ENCODE measurements at regions not wholly inside any gene's neighbourhood (a gene's known extent, or its start where the extent isn't known, plus 50 kb on each side); places are given as distances from the start of the nearest gene placed in this dataset.

GRCh38 chr9:16090907-16091629 is 538.2 kb downstream of the CCDC171 start:
- Histone ChIP-seq H3K27ac (ENCODE audit: low read depth in 2 of 2, low read length in 1 of 2) (no peak overlapping the region), H3K4me3 (ENCODE audit: low read depth in 1 of 2, low read length in 2 of 2) (no peak overlapping the region), H3K4me1 (ENCODE audit: control insufficient read depth in 2 of 2, insufficient read depth in 2 of 2, low read length in 1 of 2) (peaks cover 0 to 2% of the 10 kb centered on the region in 2 donors), H3K27me3 (ENCODE audit: control insufficient read depth in 1 of 2, insufficient read depth in 2 of 2, low read length in 2 of 2) (no peaks in the 10 kb centered on the region), H3K36me3 (ENCODE audit: control insufficient read depth in 2 of 2, insufficient read depth in 2 of 2, low read length in 1 of 2) (no peaks in the 10 kb centered on the region), H3K9me3 (ENCODE audit: control insufficient read depth in 2 of 2, insufficient read depth in 1 of 2, low read depth in 1 of 2, low read length in 1 of 2) (no peaks in the 10 kb centered on the region)
- WGBS, 2 donors, result 87 to 90% methylated on average over 3 of the region's 3 CpGs

GRCh38 chr9:16092142-16093091 is 539.6 kb downstream of the CCDC171 start:
- no peak overlapping the region for H3K4me3 ChIP-seq (ENCODE audit: low read depth in 1 of 2, low read length in 2 of 2)
- H3K27ac ChIP-seq (ENCODE audit: low read depth in 2 of 2, low read length in 1 of 2), result no peak overlapping the region

GRCh38 chr9:16098306-16098705 is 545.5 kb downstream of the CCDC171 start:
- Histone ChIP-seq H3K4me3 (ENCODE audit: low read depth in 1 of 2, low read length in 2 of 2) (no peak overlapping the region), H3K9me3 (ENCODE audit: control insufficient read depth in 2 of 2, insufficient read depth in 1 of 2, low read depth in 1 of 2, low read length in 1 of 2) (no peaks in the 10 kb centered on the region), H3K4me1 (ENCODE audit: control insufficient read depth in 2 of 2, insufficient read depth in 2 of 2, low read length in 1 of 2) (no peaks in the 10 kb centered on the region), H3K36me3 (ENCODE audit: control insufficient read depth in 2 of 2, insufficient read depth in 2 of 2, low read length in 1 of 2) (no peaks in the 10 kb centered on the region), H3K27me3 (ENCODE audit: control insufficient read depth in 1 of 2, insufficient read depth in 2 of 2, low read length in 2 of 2) (no peaks in the 10 kb centered on the region), H3K27ac (ENCODE audit: low read depth in 2 of 2, low read length in 1 of 2) (no peak overlapping the region)
- whole genome bisulfite sequencing, 2 donors, result 91 to 92% methylated on average over 5 of the region's 5 CpGs

More at GRCh38 chr9:16092142-16093091, 539.6 kb downstream of the CCDC171 start:
- Histone ChIP-seq H3K36me3 (ENCODE audit: control insufficient read depth in 2 of 2, insufficient read depth in 2 of 2, low read length in 1 of 2) (no peaks in the 10 kb centered on the region), H3K9me3 (ENCODE audit: control insufficient read depth in 2 of 2, insufficient read depth in 1 of 2, low read depth in 1 of 2, low read length in 1 of 2) (no peaks in the 10 kb centered on the region), H3K27me3 (ENCODE audit: control insufficient read depth in 1 of 2, insufficient read depth in 2 of 2, low read length in 2 of 2) (no peaks in the 10 kb centered on the region), H3K4me1 (ENCODE audit: control insufficient read depth in 2 of 2, insufficient read depth in 2 of 2, low read length in 1 of 2) (peaks cover 0 to 2% of the 10 kb centered on the region in 2 donors)
- 69 to 71% methylated on average over 12 of the region's 12 CpGs for WGBS, 2 donors

GRCh38 chr9:16099732-16100536 is 547.1 kb downstream of the CCDC171 start:
- no peak overlapping the region for H3K4me3 ChIP-seq (ENCODE audit: low read depth in 1 of 2, low read length in 2 of 2)
- H3K9me3 ChIP-seq (ENCODE audit: control insufficient read depth in 2 of 2, insufficient read depth in 1 of 2, low read depth in 1 of 2, low read length in 1 of 2), result no peaks in the 10 kb centered on the region
- H3K27me3 ChIP-seq (ENCODE audit: control insufficient read depth in 1 of 2, insufficient read depth in 2 of 2, low read length in 2 of 2), result no peaks in the 10 kb centered on the region
- H3K4me1 ChIP-seq (ENCODE audit: control insufficient read depth in 2 of 2, insufficient read depth in 2 of 2, low read length in 1 of 2), result no peaks in the 10 kb centered on the region
- H3K36me3 ChIP-seq (ENCODE audit: control insufficient read depth in 2 of 2, insufficient read depth in 2 of 2, low read length in 1 of 2), result no peaks in the 10 kb centered on the region
- H3K27ac ChIP-seq (ENCODE audit: low read depth in 2 of 2, low read length in 1 of 2), result no peak overlapping the region
- WGBS, 2 donors, result 66 to 69% methylated on average over 8 of the region's 8 CpGs

GRCh38 chr9:16100537-16101091 is 547.8 kb downstream of the CCDC171 start:
- H3K27ac ChIP-seq (ENCODE audit: low read depth in 2 of 2, low read length in 1 of 2), result no peak overlapping the region
- no peaks in the 10 kb centered on the region for H3K36me3 ChIP-seq (ENCODE audit: control insufficient read depth in 2 of 2, insufficient read depth in 2 of 2, low read length in 1 of 2)
- H3K4me1 ChIP-seq (ENCODE audit: control insufficient read depth in 2 of 2, insufficient read depth in 2 of 2, low read length in 1 of 2), result no peaks in the 10 kb centered on the region
- no peaks in the 10 kb centered on the region for H3K27me3 ChIP-seq (ENCODE audit: control insufficient read depth in 1 of 2, insufficient read depth in 2 of 2, low read length in 2 of 2)
- 53 to 64% methylated on average over 8 of the region's 8 CpGs for WGBS, 2 donors
- no peak overlapping the region for H3K4me3 ChIP-seq (ENCODE audit: low read depth in 1 of 2, low read length in 2 of 2)
- no peaks in the 10 kb centered on the region for H3K9me3 ChIP-seq (ENCODE audit: control insufficient read depth in 2 of 2, insufficient read depth in 1 of 2, low read depth in 1 of 2, low read length in 1 of 2)

GRCh38 chr9:16102154-16102553 is 549.3 kb downstream of the CCDC171 start:
- H3K4me3 ChIP-seq (ENCODE audit: low read depth in 1 of 2, low read length in 2 of 2), result no peak overlapping the region
- no peaks in the 10 kb centered on the region for H3K9me3 ChIP-seq (ENCODE audit: control insufficient read depth in 2 of 2, insufficient read depth in 1 of 2, low read depth in 1 of 2, low read length in 1 of 2)
- WGBS, 2 donors, result 67 to 75% methylated on average over 9 of the region's 9 CpGs
- H3K36me3 ChIP-seq (ENCODE audit: control insufficient read depth in 2 of 2, insufficient read depth in 2 of 2, low read length in 1 of 2), result no peaks in the 10 kb centered on the region
- no peaks in the 10 kb centered on the region for H3K4me1 ChIP-seq (ENCODE audit: control insufficient read depth in 2 of 2, insufficient read depth in 2 of 2, low read length in 1 of 2)
- H3K27ac ChIP-seq (ENCODE audit: low read depth in 2 of 2, low read length in 1 of 2), result no peak overlapping the region
- no peaks in the 10 kb centered on the region for H3K27me3 ChIP-seq (ENCODE audit: control insufficient read depth in 1 of 2, insufficient read depth in 2 of 2, low read length in 2 of 2)

GRCh38 chr9:16103620-16104397 is 551.0 kb downstream of the CCDC171 start:
- Histone ChIP-seq H3K36me3 (ENCODE audit: control insufficient read depth in 2 of 2, insufficient read depth in 2 of 2, low read length in 1 of 2) (no peaks in the 10 kb centered on the region), H3K27me3 (ENCODE audit: control insufficient read depth in 1 of 2, insufficient read depth in 2 of 2, low read length in 2 of 2) (no peaks in the 10 kb centered on the region), H3K27ac (ENCODE audit: low read depth in 2 of 2, low read length in 1 of 2) (no peak overlapping the region), H3K9me3 (ENCODE audit: control insufficient read depth in 2 of 2, insufficient read depth in 1 of 2, low read depth in 1 of 2, low read length in 1 of 2) (no peaks in the 10 kb centered on the region), H3K4me3 (ENCODE audit: low read depth in 1 of 2, low read length in 2 of 2) (no peak overlapping the region), H3K4me1 (ENCODE audit: control insufficient read depth in 2 of 2, insufficient read depth in 2 of 2, low read length in 1 of 2) (no peaks in the 10 kb centered on the region)
- WGBS, 2 donors, result 33 to 46% methylated on average over 14 of the region's 14 CpGs

- Histone ChIP-seq H3K9me3 (ENCODE audit: control insufficient read depth in 2 of 2, insufficient read depth in 1 of 2, low read depth in 1 of 2, low read length in 1 of 2) (no peaks in the 10 kb centered on the region), H3K27me3 (ENCODE audit: control insufficient read depth in 1 of 2, insufficient read depth in 2 of 2, low read length in 2 of 2) (no peaks in the 10 kb centered on the region), H3K27ac (ENCODE audit: low read depth in 2 of 2, low read length in 1 of 2) (no peak overlapping the region), H3K4me3 (ENCODE audit: low read depth in 1 of 2, low read length in 2 of 2) (no peak overlapping the region), H3K36me3 (ENCODE audit: control insufficient read depth in 2 of 2, insufficient read depth in 2 of 2, low read length in 1 of 2) (no peaks in the 10 kb centered on the region), H3K4me1 (ENCODE audit: control insufficient read depth in 2 of 2, insufficient read depth in 2 of 2, low read length in 1 of 2) (no peaks in the 10 kb centered on the region)
- WGBS, 2 donors, result 68 to 71% methylated on average over 9 of the region's 9 CpGs
Observed at GRCh38 chr9:16105168-16106020, 552.6 kb downstream of the CCDC171 start.
